ENCODE measurements at regions not wholly inside any gene's neighbourhood (a gene's known extent, or its start where the extent isn't known, plus 50 kb on each side); places are given as distances from the start of the nearest gene placed in this dataset.

- DNase-seq (ENCODE audit: low read depth in 3 of 3, low spot score in 1 of 3) = no peak
These were observed 1080.8 kb upstream of the AGA start for GRCh38 chr4:178523038-178523437.

DNA sequence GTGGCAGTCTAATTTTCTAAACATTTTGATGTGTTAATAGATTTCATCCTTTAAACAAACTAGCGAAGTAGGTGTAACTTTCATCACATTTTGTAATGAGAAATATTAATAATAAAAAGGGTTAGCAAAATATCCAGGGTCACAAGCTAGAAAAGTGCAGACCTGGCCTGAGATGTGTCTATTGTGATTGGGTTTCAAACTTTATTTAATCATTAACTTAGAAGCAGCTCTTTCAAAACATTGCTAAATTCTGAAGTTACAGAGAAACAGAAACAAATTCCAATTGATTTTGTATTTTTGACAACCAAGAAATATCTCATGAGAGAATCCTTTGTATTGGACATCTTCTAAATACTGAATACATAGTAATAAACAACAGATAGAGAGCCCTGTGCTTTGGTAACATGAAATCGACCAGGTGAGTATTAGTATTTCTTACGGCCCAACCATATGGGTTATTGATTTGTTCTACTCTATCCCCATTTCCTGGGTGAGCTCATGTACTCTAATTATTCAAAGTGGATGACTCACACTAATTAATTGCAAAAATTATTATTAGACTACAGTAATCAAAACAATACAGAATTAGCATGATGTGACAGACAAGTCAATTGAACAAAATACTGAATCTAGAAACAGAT, 1093.8 kb upstream of the AGA start:
- DNase-seq (ENCODE audit: low read depth in 3 of 3, low spot score in 1 of 3) = no peak

GRCh38 chr4:178553201-178553600, 1111.0 kb upstream of the AGA start:
- DNase-seq (ENCODE audit: low read depth in 3 of 3, low spot score in 1 of 3) = no peak

DNA sequence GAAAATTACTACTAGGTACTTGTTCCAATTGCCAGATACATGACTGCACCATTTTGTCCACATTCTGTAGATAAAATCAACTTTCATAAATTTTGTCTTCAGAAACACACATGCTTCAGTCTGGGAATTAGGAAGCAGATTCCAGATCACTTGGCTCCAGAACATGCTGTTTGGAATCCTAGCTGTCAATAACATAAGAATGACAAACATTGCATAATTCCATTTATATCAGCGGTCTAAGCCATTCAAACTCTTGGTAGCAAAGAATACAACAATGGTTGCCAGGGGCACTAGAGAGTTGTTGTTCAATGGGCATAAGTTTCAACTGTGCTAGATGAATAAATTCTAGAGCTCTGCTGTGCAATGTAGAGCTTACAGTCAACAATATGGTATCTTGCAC, 1112.1 kb upstream of the AGA start:
- DNase-seq (ENCODE audit: low read depth in 3 of 3, low spot score in 1 of 3) = no peak

- DNase-seq (ENCODE audit: low read depth in 3 of 3, low spot score in 1 of 3) = no peak
These were observed 1114.6 kb upstream of the AGA start for GRCh38 chr4:178556796-178557195.

GRCh38 chr4:178577933-178578332, 1135.7 kb upstream of the AGA start:
- no peak for DNase-seq (ENCODE audit: low read depth in 3 of 3, low spot score in 1 of 3)

DNA sequence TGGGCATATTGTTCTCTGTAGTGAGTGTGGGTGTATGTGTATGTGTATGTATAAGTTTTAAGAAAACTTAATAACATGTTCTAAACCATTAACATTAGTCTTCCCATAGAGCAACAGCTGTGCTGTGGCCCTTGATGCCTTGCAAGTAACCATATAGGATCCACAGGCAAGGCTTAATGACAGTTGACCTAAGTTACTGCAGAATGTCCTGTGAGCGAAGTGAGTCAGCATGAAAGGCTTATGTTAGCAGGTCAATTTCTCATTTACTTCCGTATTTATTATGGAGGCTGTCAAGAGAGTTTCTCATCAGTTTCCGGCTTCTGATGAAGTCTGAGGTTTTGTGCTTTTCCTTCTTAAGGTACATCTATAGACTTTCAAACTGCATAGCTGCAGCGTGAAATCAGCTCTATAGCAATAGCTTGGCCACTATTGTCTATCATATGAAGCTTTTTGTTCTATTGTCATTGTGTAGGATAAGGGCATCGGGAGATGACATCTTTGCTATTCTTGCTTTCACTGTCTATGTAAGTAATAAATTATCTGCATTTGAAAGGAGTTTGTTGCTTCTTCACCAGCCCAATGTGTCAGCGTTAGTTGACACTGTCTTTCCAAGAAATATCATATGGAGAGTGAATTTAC, 1153.4 kb upstream of the AGA start:
- DNase-seq (ENCODE audit: low read depth in 3 of 3, low spot score in 1 of 3) = no peak

DNA sequence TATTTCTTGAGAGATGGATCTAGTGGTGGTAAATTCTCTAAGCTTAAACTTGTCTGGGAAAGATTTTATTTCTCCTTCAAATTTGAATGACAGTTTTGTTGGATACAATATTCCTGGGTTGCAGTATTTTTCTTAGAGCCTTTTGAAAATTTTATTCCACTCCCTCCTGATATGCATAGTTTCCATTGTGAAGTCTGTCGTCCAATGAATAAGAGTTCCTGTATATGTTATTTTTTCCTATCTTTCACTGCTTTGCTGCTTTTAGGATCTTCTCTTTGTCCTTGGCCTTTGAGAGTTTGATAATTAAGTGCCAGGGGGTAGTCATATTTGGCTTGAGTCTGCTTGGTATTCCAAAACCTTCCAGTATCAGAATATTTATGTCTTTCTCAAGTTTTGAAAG, 1156.4 kb upstream of the AGA start:
- no peak for DNase-seq (ENCODE audit: low read depth in 3 of 3, low spot score in 1 of 3)

DNA sequence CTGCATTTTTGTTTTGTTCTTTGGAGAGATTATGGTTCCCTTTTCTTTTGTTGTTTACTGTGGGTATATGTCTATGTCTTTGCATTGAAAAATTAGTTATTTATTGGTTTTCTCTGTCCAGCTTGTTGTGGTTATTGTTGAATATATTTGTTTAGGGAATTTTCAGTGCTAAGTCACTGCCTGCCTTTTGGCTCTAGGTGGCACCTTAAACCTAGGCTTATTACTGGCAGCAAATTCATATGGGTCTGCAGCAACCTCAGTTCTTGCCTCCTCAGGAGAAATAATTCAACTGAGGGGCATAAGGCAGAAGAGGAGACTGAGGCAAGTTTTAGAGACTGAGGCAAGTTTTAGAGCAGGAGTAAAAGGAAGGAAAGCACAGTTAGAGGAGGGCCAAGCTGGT, 1157.3 kb upstream of the AGA start:
- DNase-seq (ENCODE audit: low read depth in 3 of 3, low spot score in 1 of 3) = no peak

GRCh38 chr4:178602833-178603232, 1160.6 kb upstream of the AGA start:
- no peak for DNase-seq (ENCODE audit: low read depth in 3 of 3, low spot score in 1 of 3)

- no peak for DNase-seq (ENCODE audit: low read depth in 3 of 3, low spot score in 1 of 3)
These were observed 1168.8 kb upstream of the AGA start for GRCh38 chr4:178611062-178611461.

- DNase-seq (ENCODE audit: low read depth in 3 of 3, low spot score in 1 of 3) = no peak
These were observed 1170.5 kb upstream of the AGA start for GRCh38 chr4:178612733-178613132.

- DNase-seq (ENCODE audit: low read depth in 3 of 3, low spot score in 1 of 3) = no peak
These were observed 1190.2 kb upstream of the AGA start for GRCh38 chr4:178632415-178632814.

GRCh38 chr4:178633263-178633662, 1191.0 kb upstream of the AGA start:
- no peak for DNase-seq (ENCODE audit: low read depth in 3 of 3, low spot score in 1 of 3)

DNA sequence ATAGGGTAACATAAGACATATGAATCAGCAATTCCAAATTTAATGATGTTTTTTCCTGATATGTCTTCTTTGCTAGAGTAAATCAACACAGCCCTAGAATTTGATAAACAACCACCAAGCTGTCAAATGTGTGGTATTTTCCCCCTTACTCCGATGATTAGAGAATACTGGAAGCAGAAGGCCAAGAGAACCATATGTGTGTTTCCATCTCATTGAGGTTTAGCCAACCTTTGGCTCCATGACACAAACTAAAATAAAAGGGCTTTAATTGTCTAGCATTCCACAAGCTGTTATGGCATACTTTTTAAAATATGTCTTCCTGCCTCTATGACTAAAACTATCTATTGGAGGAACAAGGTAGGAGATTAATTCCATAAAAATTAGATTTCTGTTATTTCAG, 1222.4 kb upstream of the AGA start:
- no peak for DNase-seq (ENCODE audit: low read depth in 3 of 3, low spot score in 1 of 3)

GRCh38 chr4:178665916-178666315, 1223.7 kb upstream of the AGA start:
- DNase-seq (ENCODE audit: low read depth in 3 of 3, low spot score in 1 of 3) = no peak

DNA sequence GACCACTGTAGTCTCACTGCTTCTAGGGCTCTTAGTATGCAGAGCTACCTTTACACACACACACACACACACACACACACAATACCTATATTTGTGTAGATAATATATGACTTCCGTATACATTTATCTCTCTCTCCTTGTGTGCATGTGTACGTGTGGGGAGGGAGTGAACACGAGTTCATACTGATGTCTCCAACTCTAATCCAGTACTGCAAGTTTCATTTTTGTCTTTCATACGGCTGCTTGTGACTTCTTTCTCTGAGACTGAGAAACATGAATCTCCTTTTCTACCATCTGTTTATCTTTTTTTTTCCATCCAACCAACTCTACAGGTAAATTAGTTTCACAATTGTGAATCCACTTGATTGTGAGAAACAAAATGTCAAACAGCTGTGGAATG, 1229.5 kb upstream of the AGA start:
- no peak for DNase-seq (ENCODE audit: low read depth in 3 of 3, low spot score in 1 of 3)

DNA sequence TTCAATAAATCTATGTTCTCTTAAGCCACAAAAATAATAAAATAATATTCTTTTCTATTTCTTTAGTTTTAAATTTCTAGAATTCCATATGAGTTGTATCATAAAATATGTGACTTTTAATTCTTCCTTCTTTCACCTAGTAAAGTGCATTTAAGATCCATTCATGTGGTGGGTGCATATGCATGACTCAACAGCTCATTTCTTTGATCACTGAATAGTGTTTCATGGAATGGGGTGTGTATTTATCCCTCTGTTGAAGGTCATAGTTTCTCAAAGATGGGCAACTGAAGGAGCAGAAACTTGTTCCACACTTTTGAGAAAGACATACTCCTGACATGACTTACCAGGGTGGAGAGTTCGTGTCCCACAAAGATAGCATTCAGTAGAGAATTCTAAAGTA, 1230.3 kb upstream of the AGA start:
- no peak for DNase-seq (ENCODE audit: low read depth in 3 of 3, low spot score in 1 of 3)

DNA sequence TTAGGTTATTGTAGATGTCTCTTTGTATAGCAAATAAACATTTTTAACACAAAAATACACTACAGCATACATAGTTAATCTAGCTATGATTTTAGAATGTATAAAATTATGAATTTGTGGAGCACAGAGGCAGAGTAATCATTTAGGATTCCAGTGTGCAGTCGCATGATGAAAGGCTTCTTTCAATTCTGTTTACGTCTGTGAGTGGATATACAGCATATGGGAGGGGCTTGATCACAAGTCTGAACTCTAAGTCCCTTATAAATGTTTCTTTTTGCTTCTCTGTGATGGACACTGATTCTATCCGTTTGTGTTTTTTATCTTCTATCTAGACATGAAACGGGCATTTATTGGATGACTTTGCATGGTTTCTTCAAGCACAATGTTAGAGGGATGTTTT, 1239.6 kb upstream of the AGA start:
- DNase-seq (ENCODE audit: low read depth in 3 of 3, low spot score in 1 of 3) = no peak

- no peak for DNase-seq (ENCODE audit: low read depth in 3 of 3, low spot score in 1 of 3)
These were observed 1247.7 kb upstream of the AGA start for GRCh38 chr4:178689926-178690325.

- no peak for DNase-seq (ENCODE audit: low read depth in 3 of 3, low spot score in 1 of 3)
These were observed 1251.6 kb upstream of the AGA start for GRCh38 chr4:178693816-178694215.

- DNase-seq (ENCODE audit: low read depth in 3 of 3, low spot score in 1 of 3) = no peak
These were observed 1254.3 kb upstream of the AGA start for GRCh38 chr4:178696515-178696914.

DNA sequence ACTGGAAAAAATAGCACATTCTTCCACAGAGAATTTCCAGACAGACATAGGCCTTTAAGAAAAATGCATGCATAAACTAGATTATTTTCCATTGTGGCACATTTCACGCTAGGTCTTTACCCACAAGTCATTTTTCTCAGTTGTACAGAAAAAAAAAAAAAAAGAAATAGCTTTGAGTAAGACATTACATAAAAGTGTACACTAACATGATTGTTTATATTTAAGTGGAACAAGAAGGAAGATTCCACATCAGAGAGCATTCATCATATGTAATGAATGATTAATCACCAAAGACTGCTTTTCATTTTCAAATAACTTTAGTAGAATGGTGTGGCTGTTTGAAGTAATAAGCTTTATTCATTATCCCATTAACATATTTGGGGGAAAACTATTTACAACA, 1270.2 kb upstream of the AGA start:
- DNase-seq (ENCODE audit: low read depth in 3 of 3, low spot score in 1 of 3) = no peak
